ENCODE measurements at regions not wholly inside any gene's neighbourhood (a gene's known extent, or its start where the extent isn't known, plus 50 kb on each side); places are given as distances from the start of the nearest gene placed in this dataset.

GRCh38 chr1:68782890-68783289 is 286.0 kb upstream of the DEPDC1 start:
- H3K4me1 ChIP-seq = no peaks in the 10 kb centered on the region
- TF ChIP-seq POLR2AphosphoS5 (IDR thresholded peaks at IDR 0.05) = no peak
- no peak for TF ChIP-seq POLR2A (IDR thresholded peaks at IDR 0.05)
- no peak for TF ChIP-seq EP300 (IDR thresholded peaks at IDR 0.05)
- no peak for TF ChIP-seq CTCF (IDR thresholded peaks at IDR 0.05)
- ATAC-seq (ENCODE audit: low FRiP score in 2 of 2) (no peak), DNase-seq (no peak)
- peaks cover 0 to 14% (median 8%) of the 10 kb centered on the region in 4 donors for H3K9me3 ChIP-seq
- H3K4me3 ChIP-seq = no peak overlapping the region
- H3K27me3 ChIP-seq = no peaks in the 10 kb centered on the region
- no peak overlapping the region for H3K27ac ChIP-seq
- H3K36me3 ChIP-seq = no peaks in the 10 kb centered on the region

GRCh38 chr1:68785328-68785727 is 288.4 kb upstream of the DEPDC1 start:
- TF ChIP-seq POLR2AphosphoS5 (IDR thresholded peaks at IDR 0.05) = no peak
- no peak for TF ChIP-seq POLR2A (IDR thresholded peaks at IDR 0.05)
- TF ChIP-seq EP300 (IDR thresholded peaks at IDR 0.05) = no peak
- TF ChIP-seq CTCF (IDR thresholded peaks at IDR 0.05) = no peak
- 48% methylated on average over 2 of the region's 2 CpGs for WGBS, 2 donors
- H3K9me3 ChIP-seq = peaks cover 0 to 7% (median 4%) of the 10 kb centered on the region in 4 donors
- ATAC-seq (ENCODE audit: low FRiP score in 2 of 2) = no peak
- no peaks in the 10 kb centered on the region for H3K36me3 ChIP-seq
- DNase-seq = no peak
- H3K4me3 ChIP-seq = no peak overlapping the region
- H3K27ac ChIP-seq = no peak overlapping the region
- no peaks in the 10 kb centered on the region for H3K4me1 ChIP-seq
- H3K27me3 ChIP-seq = no peaks in the 10 kb centered on the region

- no peaks in the 10 kb centered on the region for H3K4me1 ChIP-seq
- DNase-seq (no peak), ATAC-seq (ENCODE audit: low FRiP score in 2 of 2) (no peak)
- H3K27me3 ChIP-seq = no peaks in the 10 kb centered on the region
- no peak overlapping the region for H3K27ac ChIP-seq
- no peaks in the 10 kb centered on the region for H3K9me3 ChIP-seq
- TF ChIP-seq CTCF (IDR thresholded peaks at IDR 0.05) = no peak
- TF ChIP-seq POLR2A (IDR thresholded peaks at IDR 0.05) = no peak
- TF ChIP-seq POLR2AphosphoS5 (IDR thresholded peaks at IDR 0.05) = no peak
- no peak for TF ChIP-seq EP300 (IDR thresholded peaks at IDR 0.05)
- WGBS, 2 donors = 52 to 63% methylated on average over 1 of the region's 1 CpG
- H3K36me3 ChIP-seq = no peaks in the 10 kb centered on the region
- no peak overlapping the region for H3K4me3 ChIP-seq
Observed at GRCh38 chr1:68788762-68789161, 291.9 kb upstream of the DEPDC1 start.

GRCh38 chr1:68791800-68792199 is 294.9 kb upstream of the DEPDC1 start:
- TF ChIP-seq CTCF (IDR thresholded peaks at IDR 0.05) = no peak
- WGBS, 2 donors = 88 to 93% methylated on average over 3 of the region's 3 CpGs
- H3K27ac ChIP-seq = no peak overlapping the region

DNA sequence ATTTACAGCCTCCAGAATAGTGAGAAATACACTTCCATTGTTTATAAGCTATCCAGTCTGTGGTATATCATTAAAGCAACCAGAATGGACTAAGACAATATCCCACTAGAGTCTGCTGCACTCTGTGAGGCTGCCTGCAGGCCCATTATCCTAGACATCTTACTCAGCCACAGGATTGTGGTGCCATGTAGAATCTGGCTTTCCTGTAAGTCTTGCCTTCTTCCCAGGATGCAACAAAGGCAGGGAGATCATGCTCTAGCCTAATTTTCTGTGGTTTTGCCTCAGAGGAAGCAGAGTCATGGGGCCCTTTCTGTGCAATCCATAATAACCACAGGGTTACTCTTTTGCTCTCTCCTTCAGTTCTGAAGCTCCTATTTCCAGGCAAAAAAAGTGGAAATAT is 299.1 kb upstream of the DEPDC1 start:
- no peaks in the 10 kb centered on the region for H3K27me3 ChIP-seq
- TF ChIP-seq POLR2A (IDR thresholded peaks at IDR 0.05) (no peak), EP300 (IDR thresholded peaks at IDR 0.05) (no peak), CTCF (IDR thresholded peaks at IDR 0.05) (no peak), POLR2AphosphoS5 (IDR thresholded peaks at IDR 0.05) (no peak)
- DNase-seq = no peak

More at GRCh38 chr1:68791800-68792199, 294.9 kb upstream of the DEPDC1 start:
- no peak for DNase-seq
- no peaks in the 10 kb centered on the region for H3K36me3 ChIP-seq
- no peaks in the 10 kb centered on the region for H3K27me3 ChIP-seq
- no peaks in the 10 kb centered on the region for H3K9me3 ChIP-seq
- H3K4me3 ChIP-seq = no peak overlapping the region
- no peak for ATAC-seq (ENCODE audit: low FRiP score in 2 of 2)
- H3K4me1 ChIP-seq = no peaks in the 10 kb centered on the region

More for the DNA sequence above, 299.1 kb upstream of the DEPDC1 start:
- H3K27ac ChIP-seq = no peak overlapping the region
- H3K4me1 ChIP-seq = peaks cover 0 to 5% (median 0%) of the 10 kb centered on the region in 4 donors
- no peak for ATAC-seq (ENCODE audit: low FRiP score in 2 of 2)
- H3K36me3 ChIP-seq = no peaks in the 10 kb centered on the region
- H3K9me3 ChIP-seq = no peaks in the 10 kb centered on the region
- H3K4me3 ChIP-seq = no peak overlapping the region
